MM.1S (cell line): ENCODE measurements at regions not wholly inside any gene's neighbourhood (a gene's known extent, or its start where the extent isn't known, plus 50 kb on each side); places are given as distances from the start of the nearest gene placed in this dataset.

Experiments
- DNase-seq: peaks from one replicate; pipeline ENCODE4 v3.0.0-alpha.2; 2015
- H2AFZ ChIP-seq: fragments of 300-600 bp; sonication (generic); 2 replicates; pipeline ENCODE4 v1.6.0; 2016; ENCODE audit warnings: antibody characterized with exemption, low read length
- H3F3A ChIP-seq: fragments of 300-600 bp; sonication (generic); 2 replicates; pipeline ENCODE4 v1.6.1; 2016; ENCODE audit warnings: mild to moderate bottlenecking, antibody characterized with exemption, low read length, moderate library complexity, mixed read lengths; ENCODE audit not compliant: insufficient read depth
- H3K27ac ChIP-seq: fragments of 300-600 bp; sonication (generic); 2 replicates; pipeline ENCODE4 v1.5.1; 2016; ENCODE audit warnings: mild to moderate bottlenecking, low read length
- H3K27me3 ChIP-seq: fragments of 300-600 bp; sonication (generic); replicated peaks from 2 replicates; pipeline ENCODE4 v1.6.0; 2016; ENCODE audit warnings: low read length; ENCODE audit not compliant: insufficient read depth
- H3K36me3 ChIP-seq: fragments of 300-600 bp; sonication (generic); replicated peaks from 2 replicates; pipeline ENCODE4 v1.6.1; 2016; ENCODE audit warnings: mild to moderate bottlenecking, low read length, mixed read lengths; ENCODE audit not compliant: insufficient read depth
- H3K4me1 ChIP-seq: fragments of 300-600 bp; sonication (generic); 2 replicates; pipeline ENCODE4 v1.6.1; 2016; ENCODE audit warnings: low read length, mixed read lengths
- H3K4me2 ChIP-seq: fragments of 300-600 bp; sonication (generic); 2 replicates; pipeline ENCODE4 v1.6.0; 2016; ENCODE audit warnings: low read depth, low read length
- H3K4me3 ChIP-seq: fragments of 300-600 bp; sonication (generic); 2 replicates; pipeline ENCODE4 v1.5.1; 2016; ENCODE audit warnings: low read length, mixed read lengths
- H3K79me2 ChIP-seq: fragments of 300-600 bp; sonication (generic); 2 replicates; pipeline ENCODE4 v1.6.1; 2016; ENCODE audit warnings: mixed run types, low read length, mixed read lengths
- H3K9ac ChIP-seq: fragments of 300-600 bp; sonication (generic); 2 replicates; pipeline ENCODE4 v1.6.1; 2016; ENCODE audit warnings: low read length, mixed read lengths
- H3K9me2 ChIP-seq: fragments of 300-600 bp; sonication (generic); replicated peaks from 2 replicates; pipeline ENCODE4 v1.6.1; 2016; ENCODE audit warnings: mild to moderate bottlenecking, low read length, mixed read lengths; ENCODE audit not compliant: insufficient read depth
- H3K9me3 ChIP-seq: fragments of 300-600 bp; sonication (generic); replicated peaks from 2 replicates; pipeline ENCODE4 v1.6.1; 2016; ENCODE audit warnings: mild to moderate bottlenecking, low read length, mixed read lengths; ENCODE audit not compliant: insufficient read depth
- H4K20me1 ChIP-seq: fragments of 300-600 bp; sonication (generic); 2 replicates; pipeline ENCODE4 v1.6.1; 2016; ENCODE audit warnings: mild to moderate bottlenecking, low read length, moderate library complexity, mixed read lengths; ENCODE audit not compliant: insufficient read depth
- CTCF ChIP-seq: fragments of 300-600 bp; sonication (generic); IDR thresholded peaks from 2 replicates; pipeline ENCODE4 v1.5.1; 2016; ENCODE audit warnings: antibody characterized with exemption, low read length, mixed read lengths
- EZH2 ChIP-seq: fragments of 300-600 bp; sonication (generic); optimal IDR thresholded peaks from 2 replicates; pipeline ENCODE3; 2017; ENCODE audit warnings: low read depth, mild to moderate bottlenecking, antibody characterized with exemption, low read length, mixed read lengths
- EZH2phosphoT487 ChIP-seq: fragments of 300-600 bp; sonication (generic); IDR thresholded peaks from 2 replicates; pipeline ENCODE4 v1.6.1; 2018; ENCODE audit warnings: antibody characterized with exemption, low read length

- no peaks in the 10 kb centered on the region for H3K36me3 ChIP-seq
- no peaks in the 10 kb centered on the region for H3K9me2 ChIP-seq
- H3K9me3 ChIP-seq = no peaks in the 10 kb centered on the region
- no peak for DNase-seq
- no peaks in the 10 kb centered on the region for H3F3A ChIP-seq
- no peaks in the 10 kb centered on the region for H3K4me1 ChIP-seq
- no peaks in the 10 kb centered on the region for H3K79me2 ChIP-seq
- H3K27ac ChIP-seq = no peak overlapping the region
- no peak overlapping the region for H3K4me3 ChIP-seq
- no peaks in the 10 kb centered on the region for H4K20me1 ChIP-seq
- no peak for TF ChIP-seq EZH2
- TF ChIP-seq EZH2phosphoT487 = no peak
- no peak for TF ChIP-seq CTCF
- H3K9ac ChIP-seq = no peak overlapping the region
- no peaks in the 10 kb centered on the region for H3K27me3 ChIP-seq
- H3K4me2 ChIP-seq = no peak overlapping the region
- no peak overlapping the region for H2AFZ ChIP-seq
Measured at GRCh38 chr5:67793966-67794365, 421.6 kb upstream of the PIK3R1 start.

- Histone ChIP-seq H3K27me3 (no peaks in the 10 kb centered on the region), H3K4me3 (no peak overlapping the region)
- TF ChIP-seq EZH2 (no peak), EZH2phosphoT487 (no peak), CTCF (no peak)
Measured at GRCh38 chr5:67793418-67793817, 422.1 kb upstream of the PIK3R1 start.

GRCh38 chr5:67792891-67793290 lies 422.7 kb upstream of the PIK3R1 start:
- no peaks in the 10 kb centered on the region for H3K79me2 ChIP-seq
- no peak for TF ChIP-seq CTCF
- TF ChIP-seq EZH2phosphoT487 = no peak
- no peak for TF ChIP-seq EZH2
- H3K9me2 ChIP-seq = no peaks in the 10 kb centered on the region
- no peaks in the 10 kb centered on the region for H4K20me1 ChIP-seq
- no peak overlapping the region for H3K4me2 ChIP-seq
- no peaks in the 10 kb centered on the region for H3K36me3 ChIP-seq
- DNase-seq = no peak
- no peaks in the 10 kb centered on the region for H3K27me3 ChIP-seq
- no peaks in the 10 kb centered on the region for H3K9me3 ChIP-seq
- no peak overlapping the region for H3K4me3 ChIP-seq
- H3K4me1 ChIP-seq = no peaks in the 10 kb centered on the region
- no peak overlapping the region for H3K27ac ChIP-seq
- H3K9ac ChIP-seq = no peak overlapping the region
- H2AFZ ChIP-seq = no peak overlapping the region
- no peaks in the 10 kb centered on the region for H3F3A ChIP-seq

More at GRCh38 chr5:67793418-67793817, 422.1 kb upstream of the PIK3R1 start:
- no peak for DNase-seq
- Histone ChIP-seq H4K20me1 (no peaks in the 10 kb centered on the region), H3K27ac (no peak overlapping the region), H3K9ac (no peak overlapping the region), H2AFZ (no peak overlapping the region), H3K36me3 (no peaks in the 10 kb centered on the region), H3K9me3 (no peaks in the 10 kb centered on the region), H3K79me2 (no peaks in the 10 kb centered on the region), H3K4me2 (no peak overlapping the region), H3K4me1 (no peaks in the 10 kb centered on the region), H3K9me2 (no peaks in the 10 kb centered on the region), H3F3A (no peaks in the 10 kb centered on the region)
